Left kidney (tissue), 1 donor: ENCODE measurements at regions not wholly inside any gene's neighbourhood (a gene's known extent, or its start where the extent isn't known, plus 50 kb on each side); places are given as distances from the start of the nearest gene placed in this dataset.
A peak's percentile ranks its signal among the peaks of the same experiment; 100 is the strongest.
"Not testable (repeated sequence)": the region's sequence is repeated elsewhere in the genome, so short reads cannot be mapped to it uniquely, and the experiment has no call there.

Source experiments
- DNase-seq: peaks from one replicate; pipeline ENCODE4 v3.0.0-alpha.2; 2013

- DNase-seq, result peak; percentile 50
Observed at GRCh38 chr11:34001557-34002064, 49.9 kb upstream of the CAPRIN1 start.

- DNase-seq, result no peak
Observed at GRCh38 chr11:33999393-33999792, 52.1 kb upstream of the CAPRIN1 start.

GRCh38 chr11:33997584-33998251 is 53.8 kb upstream of the CAPRIN1 start:
- no peak for DNase-seq

GRCh38 chr11:33996498-33997454 is 54.8 kb upstream of the CAPRIN1 start:
- DNase-seq, result peak; percentile 66

- DNase-seq, result no peak
Observed at GRCh38 chr11:33994937-33995336, 56.6 kb upstream of the CAPRIN1 start.

GRCh38 chr11:33991136-33991535 is 60.4 kb upstream of the CAPRIN1 start:
- DNase-seq, result not testable (repeated sequence)

GRCh38 chr11:33990131-33990530 is 61.4 kb upstream of the CAPRIN1 start:
- not testable (repeated sequence) for DNase-seq

- DNase-seq, result no peak
Observed at GRCh38 chr11:33989461-33989860, 62.1 kb upstream of the CAPRIN1 start.

GRCh38 chr11:33988586-33989370 is 62.8 kb upstream of the CAPRIN1 start:
- DNase-seq, result no peak

- DNase-seq, result peak; percentile 79
Observed at GRCh38 chr11:33987975-33988580, 63.5 kb upstream of the CAPRIN1 start.

- no peak for DNase-seq
Observed at GRCh38 chr11:33987545-33987944, 64.0 kb upstream of the CAPRIN1 start.

- not testable (repeated sequence) for DNase-seq
Observed at GRCh38 chr11:33986597-33987501, 64.7 kb upstream of the CAPRIN1 start.

- no peak for DNase-seq
Observed at GRCh38 chr11:33984682-33985389, 66.7 kb upstream of the CAPRIN1 start.

GRCh38 chr11:33982661-33983060 is 68.9 kb upstream of the CAPRIN1 start:
- no peak for DNase-seq

GRCh38 chr11:33980897-33981296 is 70.6 kb upstream of the CAPRIN1 start:
- peak; percentile 42 for DNase-seq

- no peak for DNase-seq
Observed at GRCh38 chr11:33978376-33978775, 73.2 kb upstream of the CAPRIN1 start.

GRCh38 chr11:33977676-33978075 is 73.9 kb upstream of the CAPRIN1 start:
- no peak for DNase-seq

GRCh38 chr11:33976495-33977199 is 74.9 kb upstream of the CAPRIN1 start:
- DNase-seq, result peak; percentile 73

- DNase-seq, result no peak
Observed at GRCh38 chr11:33974804-33975203, 76.7 kb upstream of the CAPRIN1 start.
